GM23338 (cell line): ENCODE measurements at regions not wholly inside any gene's neighbourhood (a gene's known extent, or its start where the extent isn't known, plus 50 kb on each side); places are given as distances from the start of the nearest gene placed in this dataset.

Experiments
- CREB1 ChIP-seq: fragments of 250-450 bp; sonication (Bioruptor Pico); IDR thresholded peaks from 2 replicates; pipeline ENCODE4 v1.5.0; 2020; ENCODE audit warnings: low read depth, mild to moderate bottlenecking, moderate library complexity
- CTCF ChIP-seq, 2 experiments: fragments of 200-600 bp in 1 of 2; sonication (generic) in 1 of 2; conservative IDR thresholded peaks; 2 replicates each; pipeline versions ENCODE4 v1.5.1 to v1.6.1; 2016 to 2017; ENCODE audit warnings: antibody characterized with exemption in 2 of 2, low read depth in 2 of 2, mild to moderate bottlenecking in 2 of 2, moderate library complexity in 1 of 2
- ETS1 ChIP-seq: IDR thresholded peaks from 2 replicates; pipeline ENCODE4 v1.6.1; 2016; ENCODE audit warnings: antibody characterized with exemption
- EZH2 ChIP-seq: fragments of 200-600 bp; sonication (generic); IDR thresholded peaks from one replicate; pipeline ENCODE4 v1.8.0; 2017; ENCODE audit warnings: antibody characterized with exemption, mild to moderate bottlenecking, low read depth; ENCODE audit not compliant: unreplicated experiment
- EZH2phosphoT487 ChIP-seq: fragments of 200-600 bp; sonication (generic); IDR thresholded peaks from one replicate; pipeline ENCODE4 v1.8.1; 2018; ENCODE audit warnings: antibody characterized with exemption; ENCODE audit not compliant: unreplicated experiment

- TF ChIP-seq CTCF (conservative IDR thresholded peaks at IDR 0.05; ENCODE audit: low read depth in 2 of 2): no peak
- no peak for TF ChIP-seq EZH2
- no peak for TF ChIP-seq CREB1
- no peak for TF ChIP-seq ETS1
- no peak for TF ChIP-seq EZH2phosphoT487
Measured at GRCh38 chr12:91388573-91388972, 206.0 kb upstream of the DCN start.
